Naive B cell (primary cell): ENCODE measurements at regions not wholly inside any gene's neighbourhood (a gene's known extent, or its start where the extent isn't known, plus 50 kb on each side); places are given as distances from the start of the nearest gene placed in this dataset.
A peak's percentile ranks its signal among the peaks of the same experiment; 100 is the strongest.
"Not testable (repeated sequence)": the region's sequence is repeated elsewhere in the genome, so short reads cannot be mapped to it uniquely, and the experiment has no call there.

ENCODE experiments used
- ATAC-seq, 2 donors: fragments of 150-1000 bp; cut with Tn5 transposase; 2 replicates each; pipeline ENCODE4 v1.10.0; 2021; ENCODE audit warnings: low read depth in 2 of 2, mild to moderate bottlenecking in 2 of 2, moderate library complexity in 2 of 2
- DNase-seq: peaks from one replicate; pipeline ENCODE4 v3.0.0; 2022
- H3K27ac Mint-ChIP-seq, 6 donors: one replicate each; pipeline ENCODE4 v1.8.0; 2020 to 2022; ENCODE audit warnings: mild to moderate bottlenecking in 6 of 6, mixed read lengths in 6 of 6, moderate library complexity in 5 of 6, inconsistent platforms in 2 of 6
- H3K27me3 Mint-ChIP-seq, 3 donors: one replicate each; pipeline ENCODE4 v1.8.0; 2021 to 2022; ENCODE audit warnings: mixed read lengths in 3 of 3, mild to moderate bottlenecking in 1 of 3
- H3K36me3 Mint-ChIP-seq, 2 donors: one replicate each; pipeline ENCODE4 v1.8.0; 2020 to 2022; ENCODE audit warnings: mixed read lengths in 2 of 2, inconsistent platforms in 1 of 2, mild to moderate bottlenecking in 1 of 2
- H3K4me1 Mint-ChIP-seq, 3 donors: one replicate each; pipeline ENCODE4 v1.8.0; 2020 to 2022; ENCODE audit warnings: mixed read lengths in 3 of 3, inconsistent platforms in 1 of 3, mild to moderate bottlenecking in 1 of 3, moderate library complexity in 1 of 3
- H3K4me3 Mint-ChIP-seq, 8 donors: one replicate each; pipeline ENCODE4 v1.8.0; 2020 to 2022; ENCODE audit warnings: mild to moderate bottlenecking in 8 of 8, mixed read lengths in 8 of 8, moderate library complexity in 8 of 8, inconsistent platforms in 2 of 8
- H3K9me3 Mint-ChIP-seq, 7 donors: one replicate each; pipeline ENCODE4 v1.8.0; 2020 to 2022; ENCODE audit warnings: mixed read lengths in 7 of 7, mild to moderate bottlenecking in 5 of 7, inconsistent platforms in 2 of 7, moderate library complexity in 1 of 7

GRCh38 chr2:122710049-122710448 is 954.6 kb downstream of the TSN start:
- Mint-ChIP-seq H3K9me3 (peaks cover 7 to 27% (median 17%) of the 10 kb centered on the region in 7 donors), H3K4me1 (no peaks in the 10 kb centered on the region), H3K36me3 (no peaks in the 10 kb centered on the region), H3K27me3 (no peaks in the 10 kb centered on the region), H3K27ac (peak overlapping the region in 1 of 6 donors; percentile 44), H3K4me3 (peak overlapping the region in 1 of 8 donors; percentile 70)
- DNase-seq, result no peak
- ATAC-seq, result no peak

GRCh38 chr2:122713800-122714199 is 958.3 kb downstream of the TSN start:
- no peak overlapping the region for H3K27ac Mint-ChIP-seq

GRCh38 chr2:122720822-122721221 is 965.4 kb downstream of the TSN start:
- H3K4me3 Mint-ChIP-seq, H3K4me1 Mint-ChIP-seq, H3K27me3 Mint-ChIP-seq, H3K27ac Mint-ChIP-seq, DNase-seq, ATAC-seq, H3K36me3 Mint-ChIP-seq: not testable (repeated sequence)
- H3K9me3 Mint-ChIP-seq, result peaks cover 2 to 14% (median 9%) of the 10 kb centered on the region in 7 donors

More at GRCh38 chr2:122713800-122714199, 958.3 kb downstream of the TSN start:
- Mint-ChIP-seq H3K9me3 (peaks cover 0 to 24% (median 17%) of the 10 kb centered on the region in 7 donors), H3K27me3 (no peaks in the 10 kb centered on the region), H3K4me1 (no peaks in the 10 kb centered on the region), H3K4me3 (no peak overlapping the region), H3K36me3 (no peaks in the 10 kb centered on the region)
- DNase-seq (no peak), ATAC-seq (no peak)

GRCh38 chr2:122734766-122735424 is 979.4 kb downstream of the TSN start:
- H3K4me3 Mint-ChIP-seq, result no peak overlapping the region
- no peaks in the 10 kb centered on the region for H3K36me3 Mint-ChIP-seq
- peak overlapping the region in 1 of 6 donors; percentile 81 for H3K27ac Mint-ChIP-seq
- no peaks in the 10 kb centered on the region for H3K4me1 Mint-ChIP-seq
- DNase-seq (no peak), ATAC-seq (no peak)
- H3K27me3 Mint-ChIP-seq, result no peaks in the 10 kb centered on the region
- peaks cover 0 to 15% (median 5%) of the 10 kb centered on the region in 7 donors for H3K9me3 Mint-ChIP-seq

GRCh38 chr2:122736279-122736678 is 980.8 kb downstream of the TSN start:
- no peaks in the 10 kb centered on the region for H3K4me1 Mint-ChIP-seq

GRCh38 chr2:122737429-122738077 is 982.1 kb downstream of the TSN start:
- no peak overlapping the region for H3K4me3 Mint-ChIP-seq
- H3K4me1 Mint-ChIP-seq, result no peaks in the 10 kb centered on the region
- DNase-seq (no peak), ATAC-seq (no peak)
- no peaks in the 10 kb centered on the region for H3K27me3 Mint-ChIP-seq
- H3K36me3 Mint-ChIP-seq, result no peaks in the 10 kb centered on the region
- peaks cover 0 to 18% (median 5%) of the 10 kb centered on the region in 7 donors for H3K9me3 Mint-ChIP-seq
- H3K27ac Mint-ChIP-seq, result no peak overlapping the region

More at GRCh38 chr2:122736279-122736678, 980.8 kb downstream of the TSN start:
- no peak for DNase-seq
- Mint-ChIP-seq H3K9me3 (peaks cover 0 to 17% (median 6%) of the 10 kb centered on the region in 7 donors), H3K4me3 (no peak overlapping the region), H3K27ac (no peak overlapping the region), H3K36me3 (no peaks in the 10 kb centered on the region), H3K27me3 (no peaks in the 10 kb centered on the region)
- ATAC-seq, result no peak

GRCh38 chr2:122739732-122740593 is 984.5 kb downstream of the TSN start:
- Mint-ChIP-seq H3K4me3 (no peak overlapping the region), H3K36me3 (no peaks in the 10 kb centered on the region), H3K27me3 (no peaks in the 10 kb centered on the region), H3K9me3 (peaks cover 0 to 15% (median 6%) of the 10 kb centered on the region in 7 donors), H3K27ac (no peak overlapping the region), H3K4me1 (no peaks in the 10 kb centered on the region)
- DNase-seq (no peak), ATAC-seq (no peak)

GRCh38 chr2:122740594-122740948 is 985.1 kb downstream of the TSN start:
- Mint-ChIP-seq H3K27ac (no peak overlapping the region), H3K4me1 (no peaks in the 10 kb centered on the region), H3K36me3 (no peaks in the 10 kb centered on the region), H3K27me3 (no peaks in the 10 kb centered on the region), H3K9me3 (peaks cover 0 to 15% (median 6%) of the 10 kb centered on the region in 7 donors), H3K4me3 (no peak overlapping the region)
- ATAC-seq (no peak), DNase-seq (no peak)

- H3K4me3 Mint-ChIP-seq, result no peak overlapping the region
- H3K4me1 Mint-ChIP-seq, result no peaks in the 10 kb centered on the region
- no peaks in the 10 kb centered on the region for H3K27me3 Mint-ChIP-seq
- H3K27ac Mint-ChIP-seq, result no peak overlapping the region
- DNase-seq (no peak), ATAC-seq (no peak)
- no peaks in the 10 kb centered on the region for H3K36me3 Mint-ChIP-seq
- peaks cover 0 to 15% (median 6%) of the 10 kb centered on the region in 7 donors for H3K9me3 Mint-ChIP-seq
Observed at GRCh38 chr2:122741403-122741802, 986.0 kb downstream of the TSN start.

GRCh38 chr2:122743021-122743675 is 987.7 kb downstream of the TSN start:
- DNase-seq (no peak), ATAC-seq (no peak)
- Mint-ChIP-seq H3K36me3 (no peaks in the 10 kb centered on the region), H3K4me3 (no peak overlapping the region), H3K27me3 (no peaks in the 10 kb centered on the region), H3K4me1 (no peaks in the 10 kb centered on the region), H3K27ac (no peak overlapping the region), H3K9me3 (peaks cover 0 to 11% (median 2%) of the 10 kb centered on the region in 7 donors)

- Mint-ChIP-seq H3K4me1 (no peaks in the 10 kb centered on the region), H3K4me3 (no peak overlapping the region), H3K36me3 (no peaks in the 10 kb centered on the region), H3K27me3 (no peaks in the 10 kb centered on the region), H3K27ac (no peak overlapping the region), H3K9me3 (peaks cover 0 to 14% (median 0%) of the 10 kb centered on the region in 7 donors)
- no peak for DNase-seq
- ATAC-seq, result no peak
Observed at GRCh38 chr2:122745603-122746002, 990.2 kb downstream of the TSN start.

GRCh38 chr2:122747670-122748069 is 992.2 kb downstream of the TSN start:
- Mint-ChIP-seq H3K36me3 (no peaks in the 10 kb centered on the region), H3K4me3 (no peak overlapping the region), H3K9me3 (peaks cover 0 to 14% (median 0%) of the 10 kb centered on the region in 7 donors), H3K4me1 (no peaks in the 10 kb centered on the region), H3K27me3 (no peaks in the 10 kb centered on the region), H3K27ac (no peak overlapping the region)
- no peak for DNase-seq
- no peak for ATAC-seq

- H3K4me1 Mint-ChIP-seq, result no peaks in the 10 kb centered on the region
- no peak overlapping the region for H3K4me3 Mint-ChIP-seq
- H3K36me3 Mint-ChIP-seq, result no peaks in the 10 kb centered on the region
- no peak for ATAC-seq
- DNase-seq, result no peak
- H3K27me3 Mint-ChIP-seq, result no peaks in the 10 kb centered on the region
- H3K27ac Mint-ChIP-seq, result no peak overlapping the region
- peaks cover 0 to 8% (median 0%) of the 10 kb centered on the region in 7 donors for H3K9me3 Mint-ChIP-seq
Observed at GRCh38 chr2:122748552-122749011, 993.1 kb downstream of the TSN start.
